ENCODE measurements at regions not wholly inside any gene's neighbourhood (a gene's known extent, or its start where the extent isn't known, plus 50 kb on each side); places are given as distances from the start of the nearest gene placed in this dataset.

GRCh38 chr12:28955491-28955890 lies 193.6 kb upstream of the FAR2 start:
- TF ChIP-seq EZH2 (IDR thresholded peaks at IDR 0.05; ENCODE audit: borderline replicate concordance, insufficient read depth, low read length, poor library complexity, severe bottlenecking) (no peak), EP300 (conservative IDR thresholded peaks at IDR 0.05; ENCODE audit: poor library complexity, severe bottlenecking) (no peak), POLR2AphosphoS5 (IDR thresholded peaks at IDR 0.05) (no peak), CTCF (IDR thresholded peaks at IDR 0.05; ENCODE audit: poor library complexity, severe bottlenecking) (no peak), RAD21 (conservative IDR thresholded peaks at IDR 0.05) (no peak), TAF1 (IDR thresholded peaks at IDR 0.05; ENCODE audit: low read depth) (no peak), MXI1 (conservative IDR thresholded peaks at IDR 0.05; ENCODE audit: poor library complexity, severe bottlenecking) (no peak)
